ENCODE measurements at regions not wholly inside any gene's neighbourhood (a gene's known extent, or its start where the extent isn't known, plus 50 kb on each side); places are given as distances from the start of the nearest gene placed in this dataset.

GRCh38 chr7:98459529-98459928 is 58.6 kb upstream of the BAIAP2L1 start:
- TF ChIP-seq CTCF (IDR thresholded peaks at IDR 0.05) (no peak), POLR2A (IDR thresholded peaks at IDR 0.05) (no peak), POLR2AphosphoS5 (IDR thresholded peaks at IDR 0.05) (no peak)

All from stomach (tissue), 4 donors.